Adrenal gland (tissue), 5 donors: ENCODE measurements at regions not wholly inside any gene's neighbourhood (a gene's known extent, or its start where the extent isn't known, plus 50 kb on each side); places are given as distances from the start of the nearest gene placed in this dataset.

ENCODE experiments used
- CTCF ChIP-seq, 6 experiments: fragments of 450-650 bp in 4 of 6; fragments of 200-600 bp in 2 of 6; sonication (generic) in 1 of 6; IDR thresholded peaks; 1 replicate in 5 of 6; 2 replicates in 1 of 6; pipeline versions ENCODE4 v1.5.1 to v1.8.0; 2016 to 2021; ENCODE audit warnings: antibody characterized with exemption in 6 of 6, mild to moderate bottlenecking in 2 of 6, moderate library complexity in 1 of 6
- POLR2A ChIP-seq, 2 donors: fragments of 450-650 bp; IDR thresholded peaks; one replicate each; pipeline ENCODE4 v1.6.1; 2017; ENCODE audit warnings: antibody characterized with exemption in 2 of 2, mild to moderate bottlenecking in 2 of 2, moderate library complexity in 1 of 2
- donor health status: DM: no; HTN: no; CAD: no.

GRCh38 chr4:100952590-100952989 lies 394.7 kb downstream of the PPP3CA start:
- TF ChIP-seq CTCF (IDR thresholded peaks at IDR 0.05) (no peak), POLR2A (IDR thresholded peaks at IDR 0.05) (no peak)
